WTC11 (cell line): ENCODE measurements at regions not wholly inside any gene's neighbourhood (a gene's known extent, or its start where the extent isn't known, plus 50 kb on each side); places are given as distances from the start of the nearest gene placed in this dataset.

Experiments used
- ATAC-seq: fragments of 200-7000 bp; cut with Tn5 transposase; 2 replicates; pipeline ENCODE4 v1.10.0; 2021; ENCODE audit warnings: mild to moderate bottlenecking, moderate library complexity
- CTCF ChIA-PET: fragments of 300-600 bp; sonication (Branson Sonifier 250); formaldehyde crosslinking; loops from one replicate; lab custom pipeline; 2021; ENCODE audit warnings: antibody characterized with exemption; lab: Charles Lee
- POLR2A ChIA-PET: fragments of 350-600 bp; sonication (Branson Sonifier 250); formaldehyde crosslinking; loops from one replicate; lab custom pipeline; 2021; ENCODE audit warnings: antibody characterized with exemption; lab: Charles Lee
- DNase-seq: peaks from one replicate; pipeline ENCODE4 v3.0.0; 2021; ENCODE audit warnings: low spot score
- H3K27ac Mint-ChIP-seq: 2 replicates; pipeline ENCODE4 v1.8.0; 2021; ENCODE audit warnings: mixed read lengths
- H3K27me3 Mint-ChIP-seq: 2 replicates; pipeline ENCODE4 v1.8.0; 2021; ENCODE audit warnings: low read depth, mild to moderate bottlenecking, moderate library complexity, mixed read lengths
- H3K36me3 Mint-ChIP-seq: 2 replicates; pipeline ENCODE4 v1.8.0; 2021; ENCODE audit warnings: mixed read lengths
- H3K4me1 Mint-ChIP-seq: 2 replicates; pipeline ENCODE4 v1.8.0; 2022; ENCODE audit warnings: mixed read lengths
- H3K4me3 Mint-ChIP-seq: 2 replicates; pipeline ENCODE4 v1.8.0; 2021; ENCODE audit warnings: mild to moderate bottlenecking, moderate library complexity, mixed read lengths
- H3K9me3 Mint-ChIP-seq: 2 replicates; pipeline ENCODE4 v1.8.0; 2021; ENCODE audit warnings: mixed read lengths
- ARID4B ChIP-seq: sonication (generic); formaldehyde crosslinking; IDR thresholded peaks from 2 replicates; pipeline ENCODE4 v1.8.0; 2023; ENCODE audit warnings: missing genetic modification reagents, mild to moderate bottlenecking, borderline replicate concordance
- ATF2 ChIP-seq: sonication (generic); formaldehyde crosslinking; IDR thresholded peaks from 2 replicates; pipeline ENCODE4 v1.8.1; 2022; ENCODE audit warnings: low read depth, missing genetic modification reagents, borderline replicate concordance
- CREM ChIP-seq: sonication (generic); formaldehyde crosslinking; IDR thresholded peaks from 2 replicates; pipeline ENCODE4 v1.8.1; 2022; ENCODE audit warnings: mild to moderate bottlenecking, missing genetic modification reagents, moderate library complexity
- E2F4 ChIP-seq: sonication (generic); formaldehyde crosslinking; IDR thresholded peaks from 2 replicates; pipeline ENCODE4 v1.8.1; 2022; ENCODE audit warnings: low read depth, mild to moderate bottlenecking, moderate library complexity, missing genetic modification reagents, borderline replicate concordance
- ERG ChIP-seq: fragments of 250-450 bp; sonication (Bioruptor Pico); IDR thresholded peaks from 2 replicates; pipeline ENCODE4 v1.8.0; 2021; ENCODE audit warnings: mild to moderate bottlenecking
- GABPB1 ChIP-seq: sonication (generic); formaldehyde crosslinking; IDR thresholded peaks from 2 replicates; pipeline ENCODE4 v1.8.1; 2023; ENCODE audit warnings: mild to moderate bottlenecking, missing genetic modification reagents
- HMGXB4 ChIP-seq: sonication (generic); formaldehyde crosslinking; IDR thresholded peaks from 2 replicates; pipeline ENCODE4 v1.8.1; 2023; ENCODE audit warnings: mild to moderate bottlenecking, moderate library complexity, missing genetic modification reagents
- MAX ChIP-seq: sonication (generic); formaldehyde crosslinking; IDR thresholded peaks from 2 replicates; pipeline ENCODE4 v1.8.0; 2022; ENCODE audit warnings: mild to moderate bottlenecking, missing genetic modification reagents
- NFE2L1 ChIP-seq: sonication (generic); formaldehyde crosslinking; IDR thresholded peaks from 2 replicates; pipeline ENCODE4 v1.8.1; 2023; ENCODE audit warnings: missing genetic modification reagents
- NR1H2 ChIP-seq: sonication (generic); formaldehyde crosslinking; IDR thresholded peaks from 2 replicates; pipeline ENCODE4 v1.9.0; 2021; ENCODE audit warnings: mild to moderate bottlenecking, moderate library complexity, missing genetic modification reagents
- NR3C1 ChIP-seq: sonication (generic); formaldehyde crosslinking; conservative IDR thresholded peaks from 2 replicates; pipeline ENCODE4 v1.8.1; 2023; ENCODE audit warnings: low read depth, mild to moderate bottlenecking, missing genetic modification reagents
- PRRX2 ChIP-seq: fragments of 250-450 bp; sonication (Bioruptor Pico); IDR thresholded peaks from 2 replicates; pipeline ENCODE4 v1.8.0; 2021; ENCODE audit warnings: mild to moderate bottlenecking
- TEAD1 ChIP-seq: sonication (generic); formaldehyde crosslinking; IDR thresholded peaks from 2 replicates; pipeline ENCODE4 v1.8.0; 2022; ENCODE audit warnings: mild to moderate bottlenecking, missing genetic modification reagents
- ZNF121 ChIP-seq: sonication (generic); formaldehyde crosslinking; IDR thresholded peaks from 2 replicates; pipeline ENCODE4 v1.8.0; 2023; ENCODE audit warnings: missing genetic modification reagents
- ZNF281 ChIP-seq: sonication (generic); formaldehyde crosslinking; IDR thresholded peaks from 2 replicates; pipeline ENCODE4 v1.8.0; 2023; ENCODE audit warnings: mild to moderate bottlenecking, missing genetic modification reagents
- ZNF416 ChIP-seq: fragments of 250-450 bp; sonication (Bioruptor Pico); IDR thresholded peaks from 2 replicates; pipeline ENCODE4 v1.9.0; 2021; ENCODE audit warnings: mild to moderate bottlenecking, inconsistent platforms

- Mint-ChIP-seq H3K4me1 (0 out of 2 replicates have a peak, but pooled peaks cover 3% of the 10 kb centered on the region), H3K9me3 (no peaks in the 10 kb centered on the region), H3K36me3 (no peaks in the 10 kb centered on the region), H3K4me3 (no peak overlapping the region), H3K27ac (no peak overlapping the region), H3K27me3 (no peaks in the 10 kb centered on the region)
- ChIA-PET CTCF (no interaction called here), POLR2A (no interaction called here)
- TF ChIP-seq NR3C1 (CRISPR knock-in tag) (no peak), E2F4 (CRISPR knock-in tag) (no peak)
- no peak for ATAC-seq
- DNase-seq, result no peak
Observed at GRCh38 chr18:61154866-61155265, 178.4 kb upstream of the CDH20 start.

- POLR2A ChIA-PET, result no interaction called here
- Mint-ChIP-seq H3K27me3 (no peaks in the 10 kb centered on the region), H3K4me1 (0 out of 2 replicates have a peak, but pooled peaks cover 3% of the 10 kb centered on the region), H3K4me3 (no peak overlapping the region), H3K27ac (no peak overlapping the region), H3K9me3 (no peaks in the 10 kb centered on the region), H3K36me3 (no peaks in the 10 kb centered on the region)
- CTCF ChIA-PET, result interaction anchor here (0.6 kb wide), 1 partner anchor 347 kb away, joined by 4 read pairs; no protein-coding TSS in a partner anchor
- TF ChIP-seq TEAD1 (CRISPR knock-in tag) (no peak), NR1H2 (CRISPR knock-in tag) (no peak), GABPB1 (CRISPR knock-in tag) (no peak), ZNF281 (CRISPR knock-in tag) (no peak), MAX (CRISPR knock-in tag) (no peak), ATF2 (CRISPR knock-in tag) (no peak), PRRX2 (CRISPR knock-in tag) (no peak), ERG (no peak), HMGXB4 (no peak)
- ATAC-seq (no peak), DNase-seq (no peak)
Observed at GRCh38 chr18:61155586-61155985, 177.6 kb upstream of the CDH20 start.

- no peaks in the 10 kb centered on the region for H3K27me3 Mint-ChIP-seq
- ChIA-PET CTCF (no interaction called here), POLR2A (no interaction called here)
- H3K4me3 Mint-ChIP-seq, result no peak overlapping the region
- no peak overlapping the region for H3K27ac Mint-ChIP-seq
- DNase-seq, result no peak
- no peaks in the 10 kb centered on the region for H3K9me3 Mint-ChIP-seq
- H3K4me1 Mint-ChIP-seq, result peaks cover 11% of the 10 kb centered on the region
- H3K36me3 Mint-ChIP-seq, result no peaks in the 10 kb centered on the region
- no peak for ATAC-seq
- TF ChIP-seq NFE2L1 (CRISPR knock-in tag) (no peak), ZNF121 (no peak), ZNF416 (CRISPR knock-in tag) (no peak), E2F4 (CRISPR knock-in tag) (no peak), CREM (no peak), ARID4B (CRISPR knock-in tag) (no peak)
Observed at GRCh38 chr18:61157451-61157850, 175.8 kb upstream of the CDH20 start.
